ENCODE measurements at regions not wholly inside any gene's neighbourhood (a gene's known extent, or its start where the extent isn't known, plus 50 kb on each side); places are given as distances from the start of the nearest gene placed in this dataset.

DNA sequence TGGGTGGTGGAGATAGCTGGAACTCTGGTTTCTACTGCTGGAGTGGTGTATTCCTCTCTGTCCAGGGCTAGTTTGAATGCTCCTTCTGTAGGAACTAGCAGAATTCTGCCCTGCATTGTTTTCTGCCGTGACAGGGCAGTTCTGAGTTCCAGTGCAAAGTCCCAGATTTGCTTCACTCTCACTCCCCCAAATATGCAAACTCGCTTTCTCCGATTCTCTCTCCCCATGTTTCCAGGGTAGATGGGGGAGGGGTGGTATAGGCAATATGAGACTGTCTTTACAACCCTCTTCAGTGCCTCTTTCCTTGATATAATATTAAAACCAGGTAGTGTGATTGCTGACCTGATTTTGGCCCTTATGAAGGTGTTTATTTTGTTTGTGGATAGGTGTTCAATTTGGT lies 693.3 kb upstream of the GRM3 start (continued):
- TF ChIP-seq CHD7 (IDR thresholded peaks at IDR 0.05; ENCODE audit: insufficient replicate concordance, low read length) (no peak), TBP (IDR thresholded peaks at IDR 0.05; ENCODE audit: low read depth, low read length) (no peak), EZH2 (IDR thresholded peaks at IDR 0.05; ENCODE audit: low read depth, low read length, severe bottlenecking) (no peak), CBX5 (IDR thresholded peaks at IDR 0.05; ENCODE audit: low read depth, low read length) (no peak), POLR2A (IDR thresholded peaks at IDR 0.05; ENCODE audit: control extremely low read depth in 1 of 2, low read depth in 2 of 2, low read length in 2 of 2) (no peak), CEBPB (IDR thresholded peaks at IDR 0.05; ENCODE audit: low read depth, low read length) (no peak), SP2 (IDR thresholded peaks at IDR 0.05; ENCODE audit: low read length) (no peak), RFX5 (IDR thresholded peaks at IDR 0.05; ENCODE audit: borderline replicate concordance, low read depth, low read length) (no peak), HDAC2 (IDR thresholded peaks at IDR 0.05; ENCODE audit: borderline replicate concordance in 1 of 2, low read depth in 2 of 2, low read length in 2 of 2) (no peak), GTF2F1 (IDR thresholded peaks at IDR 0.05; ENCODE audit: borderline replicate concordance, low read depth, low read length) (no peak), SRF (IDR thresholded peaks at IDR 0.05; ENCODE audit: low read depth, low read length) (no peak), KDM1A (IDR thresholded peaks at IDR 0.05; ENCODE audit: borderline replicate concordance, low read length) (no peak), GABPA (IDR thresholded peaks at IDR 0.05; ENCODE audit: borderline replicate concordance, insufficient read depth, low read length) (no peak)

All from H1 (cell line).